MCF 10A (cell line): ENCODE measurements at regions not wholly inside any gene's neighbourhood (a gene's known extent, or its start where the extent isn't known, plus 50 kb on each side); places are given as distances from the start of the nearest gene placed in this dataset.
A peak's percentile ranks its signal among the peaks of the same experiment; 100 is the strongest.
"Not testable (repeated sequence)": the region's sequence is repeated elsewhere in the genome, so short reads cannot be mapped to it uniquely, and the experiment has no call there.

Experiments used
- BruUV-seq: library from RNA; stranded (reverse); fragments of 400-500 nt; replicated peaks from 2 replicates; lab custom pipeline; 2021; lab: Mats Ljungman, UMichigan
- CTCF ChIA-PET: fragments of 300-600 bp; sonication (Branson Sonifier 250); formaldehyde crosslinking; extraction: SDS; loops from one replicate; lab custom pipeline; 2021; ENCODE audit warnings: antibody characterized with exemption, inconsistent platforms; lab: Yijun Ruan, JAX
- POLR2A ChIA-PET: fragments of 300-600, 350-650 bp; sonication (Branson Sonifier 250); formaldehyde crosslinking; extraction: SDS; loops from one replicate; lab custom pipeline; 2020; ENCODE audit warnings: antibody characterized with exemption, inconsistent platforms; lab: Yijun Ruan, JAX
- DNase-seq: peaks from one replicate; pipeline ENCODE4 v3.0.0-alpha.2; 2018; ENCODE audit not compliant: unreplicated experiment
- H3K27ac Mint-ChIP-seq: one replicate; pipeline ENCODE4 v1.8.0; 2022; ENCODE audit warnings: mild to moderate bottlenecking, low read depth, mixed read lengths; ENCODE audit not compliant: unreplicated experiment
- H3K27me3 Mint-ChIP-seq: one replicate; pipeline ENCODE4 v1.8.0; 2022; ENCODE audit warnings: mixed read lengths; ENCODE audit not compliant: insufficient read depth, unreplicated experiment
- H3K36me3 Mint-ChIP-seq: one replicate; pipeline ENCODE4 v1.8.0; 2022; ENCODE audit warnings: mild to moderate bottlenecking, moderate library complexity, mixed read lengths; ENCODE audit not compliant: insufficient read depth, unreplicated experiment
- H3K4me1 Mint-ChIP-seq: one replicate; pipeline ENCODE4 v1.8.0; 2022; ENCODE audit warnings: mixed read lengths; ENCODE audit not compliant: insufficient read depth, unreplicated experiment
- H3K4me3 Mint-ChIP-seq: one replicate; pipeline ENCODE4 v1.8.0; 2022; ENCODE audit warnings: mild to moderate bottlenecking, moderate library complexity, mixed read lengths; ENCODE audit not compliant: unreplicated experiment
- H3K9me3 Mint-ChIP-seq: one replicate; pipeline ENCODE4 v1.8.0; 2022; ENCODE audit warnings: mixed read lengths; ENCODE audit not compliant: unreplicated experiment
- CTCF ChIP-seq: fragments of 200-600 bp; IDR thresholded peaks from one replicate; pipeline ENCODE4 v1.8.0; 2022; ENCODE audit warnings: antibody characterized with exemption, mild to moderate bottlenecking; ENCODE audit not compliant: unreplicated experiment
- intact Hi-C: fragments of 100-400 bp; cut with micrococcal nuclease; formaldehyde crosslinking; loops from 2 replicates; pipeline ENCODE4 v1.14.1; 2022

- H3K27ac Mint-ChIP-seq, result no peak overlapping the region
- ChIA-PET CTCF (interaction anchor here (0.7 kb wide), 1 partner anchor 564 kb away, joined by 3 read pairs; no protein-coding TSS in a partner anchor), POLR2A (interaction anchor here (0.6 to 1.4 kb wide), 3 partner anchors 9 to 57 kb away, joined by 3 read pairs; no protein-coding TSS in a partner anchor)
- no peaks in the 10 kb centered on the region for H3K27me3 Mint-ChIP-seq
- H3K4me3 Mint-ChIP-seq, result no peak overlapping the region
- H3K36me3 Mint-ChIP-seq, result no peaks in the 10 kb centered on the region
- intact Hi-C loops, result no loop called here
- H3K9me3 Mint-ChIP-seq, result no peaks in the 10 kb centered on the region
- no peaks in the 10 kb centered on the region for H3K4me1 Mint-ChIP-seq
- no peak for DNase-seq
- BruUV-seq, result no TSS peak
- no peak for TF ChIP-seq CTCF
Measured at GRCh38 chr22:40094485-40094884, 83.2 kb upstream of the TNRC6B start.

GRCh38 chr22:40099887-40100286 lies 77.8 kb upstream of the TNRC6B start:
- H3K4me3 Mint-ChIP-seq, H3K9me3 Mint-ChIP-seq, POLR2A ChIA-PET, H3K27ac Mint-ChIP-seq, H3K36me3 Mint-ChIP-seq, DNase-seq, intact Hi-C loops, H3K27me3 Mint-ChIP-seq, BruUV-seq, CTCF ChIA-PET, H3K4me1 Mint-ChIP-seq: not testable (repeated sequence)

GRCh38 chr22:40105755-40106154 lies 72.0 kb upstream of the TNRC6B start:
- intact Hi-C loops, result no loop called here
- ChIA-PET CTCF (no interaction called here), POLR2A (interaction anchor here (4.4 kb wide), 1 partner anchor 73 kb away, joined by 32 read pairs; the partner anchor contains the start of gene TNRC6B)
- no peak for TF ChIP-seq CTCF
- Mint-ChIP-seq H3K27me3 (no peaks in the 10 kb centered on the region), H3K27ac (no peak overlapping the region), H3K9me3 (no peaks in the 10 kb centered on the region), H3K36me3 (no peaks in the 10 kb centered on the region), H3K4me3 (no peak overlapping the region), H3K4me1 (peaks cover 18% of the 10 kb centered on the region)
- no peak for DNase-seq
- no TSS peak for BruUV-seq

GRCh38 chr22:40107244-40107643 lies 70.5 kb upstream of the TNRC6B start:
- Mint-ChIP-seq H3K36me3 (peaks cover 5% of the 10 kb centered on the region), H3K27ac (peak overlapping the region; percentile 39), H3K4me1 (peaks cover 18% of the 10 kb centered on the region), H3K27me3 (no peaks in the 10 kb centered on the region), H3K4me3 (peak overlapping the region; percentile 56), H3K9me3 (no peaks in the 10 kb centered on the region)
- TF ChIP-seq CTCF, result no peak
- intact Hi-C loops, result no loop called here
- ChIA-PET POLR2A (interaction anchor here (0.6 to 4.4 kb wide), 8 partner anchors 8 to 1726 kb away, joined by 3 to 32 read pairs (median 6); partner anchors contain the start of gene TNRC6B), CTCF (interaction anchor here (0.5 to 0.9 kb wide), 3 partner anchors 12 to 236 kb away, joined by 3 read pairs; no protein-coding TSS in a partner anchor)
- BruUV-seq, result no TSS peak
- peak; percentile 7 for DNase-seq
